ENCODE measurements at regions not wholly inside any gene's neighbourhood (a gene's known extent, or its start where the extent isn't known, plus 50 kb on each side); places are given as distances from the start of the nearest gene placed in this dataset.

GRCh38 chr19:30105727-30106126 lies 163.7 kb downstream of the URI1 start:
- H3K4me3 ChIP-seq (ENCODE audit: low read depth, low read length, poor library complexity, severe bottlenecking) = no peak overlapping the region
- POLR2A ChIA-PET (ENCODE audit: low non-redundant PET) = no interaction called here
- no peaks in the 10 kb centered on the region for H3K36me3 ChIP-seq (ENCODE audit: insufficient read depth, low read length, poor library complexity, severe bottlenecking)
- H3K27ac ChIP-seq (ENCODE audit: low read depth, low read length, poor library complexity, severe bottlenecking) = no peak overlapping the region
- H3K27me3 ChIP-seq (replicated peaks; ENCODE audit: insufficient read depth, low read depth, low read length, poor library complexity) = no peaks in the 10 kb centered on the region
- H3K4me1 ChIP-seq (ENCODE audit: insufficient read depth, low read length, poor library complexity, severe bottlenecking) = peaks cover 9% of the 10 kb centered on the region
- intact Hi-C loops (cut with micrococcal nuclease; ENCODE audit: unreplicated experiment) = no loop called here
- TF ChIP-seq EZH2 (IDR thresholded peaks at IDR 0.05; ENCODE audit: borderline replicate concordance, low read depth, low read length, poor library complexity, severe bottlenecking) (no peak), CTCF (conservative IDR thresholded peaks at IDR 0.05; ENCODE audit: low read depth, low read length) (no peak)
- H3K9me3 ChIP-seq (ENCODE audit: low read depth, low read length, poor library complexity, severe bottlenecking) = no peaks in the 10 kb centered on the region
- DNase-seq (ENCODE audit: low spot score) = no peak
- no TSS peak for BruUV-seq (replicated peaks)
- CTCF ChIA-PET = no interaction called here

DNA sequence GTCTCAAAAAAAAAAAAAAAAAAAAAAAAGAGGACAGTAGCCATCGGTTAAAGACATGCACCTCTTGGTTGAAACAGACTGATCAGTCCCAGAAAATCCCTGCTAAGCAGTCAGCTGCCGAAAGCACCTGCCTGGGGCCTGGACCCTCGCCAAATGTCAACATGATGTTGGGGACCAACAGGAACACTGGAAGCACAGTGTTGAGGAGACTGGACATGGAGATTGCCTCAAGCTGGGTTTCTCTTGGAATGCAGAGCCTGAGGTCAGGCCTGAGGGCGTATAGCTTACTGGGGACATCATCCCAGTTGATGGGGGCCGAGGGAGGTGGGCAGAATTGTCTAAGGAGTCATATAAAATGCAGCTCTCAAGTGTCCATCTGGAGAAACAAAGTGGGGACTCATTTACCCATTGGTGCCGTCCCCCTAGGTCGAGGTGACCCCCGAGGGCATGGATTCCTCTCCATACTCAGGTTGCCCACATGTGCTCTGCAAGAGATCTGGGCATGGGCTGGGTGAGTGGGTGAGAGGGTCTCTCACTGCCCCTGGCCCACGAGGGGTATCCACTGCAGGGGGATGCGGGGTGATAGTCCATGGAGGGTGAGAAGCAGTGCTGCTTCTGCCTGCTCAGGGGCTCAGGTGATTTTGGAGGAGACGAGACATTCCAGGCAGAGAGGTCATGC lies 164.5 kb downstream of the URI1 start:
- no peak for DNase-seq (ENCODE audit: low spot score)
- intact Hi-C loops (cut with micrococcal nuclease; ENCODE audit: unreplicated experiment) = no loop called here
- Histone ChIP-seq H3K27me3 (replicated peaks; ENCODE audit: insufficient read depth, low read depth, low read length, poor library complexity) (no peaks in the 10 kb centered on the region), H3K36me3 (ENCODE audit: insufficient read depth, low read length, poor library complexity, severe bottlenecking) (no peaks in the 10 kb centered on the region), H3K27ac (ENCODE audit: low read depth, low read length, poor library complexity, severe bottlenecking) (no peak overlapping the region), H3K4me3 (ENCODE audit: low read depth, low read length, poor library complexity, severe bottlenecking) (no peak overlapping the region), H3K4me1 (ENCODE audit: insufficient read depth, low read length, poor library complexity, severe bottlenecking) (peaks cover 17% of the 10 kb centered on the region), H3K9me3 (ENCODE audit: low read depth, low read length, poor library complexity, severe bottlenecking) (no peaks in the 10 kb centered on the region)
- no TSS peak for BruUV-seq (replicated peaks)
- POLR2A ChIA-PET (ENCODE audit: low non-redundant PET) = no interaction called here
- CTCF ChIA-PET = no interaction called here
- TF ChIP-seq CTCF (conservative IDR thresholded peaks at IDR 0.05; ENCODE audit: low read depth, low read length) (no peak), EZH2 (IDR thresholded peaks at IDR 0.05; ENCODE audit: borderline replicate concordance, low read depth, low read length, poor library complexity, severe bottlenecking) (no peak)

- peaks cover 20% of the 10 kb centered on the region for H3K4me1 ChIP-seq (ENCODE audit: insufficient read depth, low read length, poor library complexity, severe bottlenecking)
- no peaks in the 10 kb centered on the region for H3K27me3 ChIP-seq (replicated peaks; ENCODE audit: insufficient read depth, low read depth, low read length, poor library complexity)
- no TSS peak for BruUV-seq (replicated peaks)
- no peak overlapping the region for H3K4me3 ChIP-seq (ENCODE audit: low read depth, low read length, poor library complexity, severe bottlenecking)
- intact Hi-C loops (cut with micrococcal nuclease; ENCODE audit: unreplicated experiment) = no loop called here
- POLR2A ChIA-PET (ENCODE audit: low non-redundant PET) = no interaction called here
- no peak overlapping the region for H3K27ac ChIP-seq (ENCODE audit: low read depth, low read length, poor library complexity, severe bottlenecking)
- no peak for DNase-seq (ENCODE audit: low spot score)
- CTCF ChIA-PET = no interaction called here
- H3K36me3 ChIP-seq (ENCODE audit: insufficient read depth, low read length, poor library complexity, severe bottlenecking) = no peaks in the 10 kb centered on the region
- TF ChIP-seq EZH2 (IDR thresholded peaks at IDR 0.05; ENCODE audit: borderline replicate concordance, low read depth, low read length, poor library complexity, severe bottlenecking) (no peak), CTCF (conservative IDR thresholded peaks at IDR 0.05; ENCODE audit: low read depth, low read length) (no peak)
- no peaks in the 10 kb centered on the region for H3K9me3 ChIP-seq (ENCODE audit: low read depth, low read length, poor library complexity, severe bottlenecking)
Measured at GRCh38 chr19:30107251-30107650, 165.2 kb downstream of the URI1 start.
